Large intestine (tissue), 3 donors: ENCODE measurements at regions not wholly inside any gene's neighbourhood (a gene's known extent, or its start where the extent isn't known, plus 50 kb on each side); places are given as distances from the start of the nearest gene placed in this dataset.
"Not testable (repeated sequence)": the region's sequence is repeated elsewhere in the genome, so short reads cannot be mapped to it uniquely, and the experiment has no call there.

Source experiments
- DNase-seq, 2 donors: peaks; one replicate each; pipeline versions ENCODE4 v3.0.0 to v3.0.0-alpha.2; 2013
- H3K27ac ChIP-seq: one replicate; pipeline ENCODE4 v1.5.1; 2013; ENCODE audit warnings: low read length
- H3K27me3 ChIP-seq: 2 replicates; pipeline ENCODE4 v1.6.1; 2013; ENCODE audit warnings: low read length; ENCODE audit not compliant: control insufficient read depth, insufficient read depth
- H3K36me3 ChIP-seq: 2 replicates; pipeline ENCODE4 v1.6.1; 2013; ENCODE audit warnings: low read length; ENCODE audit not compliant: control insufficient read depth, insufficient read depth
- H3K4me1 ChIP-seq: one replicate; pipeline ENCODE4 v1.6.1; 2013; ENCODE audit warnings: low read length; ENCODE audit not compliant: control insufficient read depth, insufficient read depth
- H3K4me3 ChIP-seq: one replicate; pipeline ENCODE4 v1.5.1; 2013; ENCODE audit warnings: low read length
- H3K9me3 ChIP-seq: one replicate; pipeline ENCODE4 v1.6.1; 2013; ENCODE audit warnings: mild to moderate bottlenecking, low read depth, low read length, moderate library complexity; ENCODE audit not compliant: control insufficient read depth
- WGBS: methylation state at CpG from one replicate; pipeline ENCODE4 v1.1.5; 2013; ENCODE audit warnings: low lambda C conversion rate; ENCODE audit not compliant: insufficient coverage; 5-methylcytosine and 5-hydroxymethylcytosine counted together

- WGBS: 100% methylated on average over 1 of the region's 3 CpGs
These were observed 576.2 kb downstream of the CDH8 start for GRCh38 chr16:61460020-61460419.

GRCh38 chr16:61435346-61435745 is 600.9 kb downstream of the CDH8 start:
- Histone ChIP-seq H3K9me3 (no peaks in the 10 kb centered on the region), H3K36me3 (no peaks in the 10 kb centered on the region), H3K4me1 (no peaks in the 10 kb centered on the region), H3K27ac (no peak overlapping the region), H3K27me3 (no peaks in the 10 kb centered on the region), H3K4me3 (no peak overlapping the region)
- WGBS: 62% methylated on average over 2 of the region's 2 CpGs
- no peak for DNase-seq

More at GRCh38 chr16:61460020-61460419, 576.2 kb downstream of the CDH8 start:
- Histone ChIP-seq H3K36me3 (no peaks in the 10 kb centered on the region), H3K27ac (no peak overlapping the region), H3K27me3 (no peaks in the 10 kb centered on the region), H3K4me3 (no peak overlapping the region), H3K9me3 (peaks cover 5% of the 10 kb centered on the region), H3K4me1 (no peaks in the 10 kb centered on the region)
- no peak for DNase-seq

- H3K9me3 ChIP-seq: no peaks in the 10 kb centered on the region
- no peaks in the 10 kb centered on the region for H3K4me1 ChIP-seq
- H3K36me3 ChIP-seq: no peaks in the 10 kb centered on the region
- WGBS: 80% methylated on average over 1 of the region's 4 CpGs
- DNase-seq: no peak
- H3K27me3 ChIP-seq: no peaks in the 10 kb centered on the region
- H3K4me3 ChIP-seq: no peak overlapping the region
- no peak overlapping the region for H3K27ac ChIP-seq
These were observed 603.8 kb downstream of the CDH8 start for GRCh38 chr16:61432421-61432820.

GRCh38 chr16:61421111-61421510 is 615.1 kb downstream of the CDH8 start:
- Histone ChIP-seq H3K36me3 (no peaks in the 10 kb centered on the region), H3K4me1 (no peaks in the 10 kb centered on the region), H3K9me3 (no peaks in the 10 kb centered on the region), H3K27me3 (no peaks in the 10 kb centered on the region), H3K4me3 (no peak overlapping the region), H3K27ac (no peak overlapping the region)
- WGBS: 78% methylated on average over 3 of the region's 4 CpGs
- DNase-seq: no peak

GRCh38 chr16:61419791-61420190 is 616.4 kb downstream of the CDH8 start:
- Histone ChIP-seq H3K4me3 (no peak overlapping the region), H3K27ac (no peak overlapping the region), H3K36me3 (no peaks in the 10 kb centered on the region), H3K9me3 (no peaks in the 10 kb centered on the region), H3K27me3 (no peaks in the 10 kb centered on the region), H3K4me1 (no peaks in the 10 kb centered on the region)
- DNase-seq: no peak
- WGBS: no CpG with 5 or more reads among the region's 2 CpGs

- not testable (repeated sequence) for H3K27ac ChIP-seq, H3K9me3 ChIP-seq, DNase-seq, H3K27me3 ChIP-seq, H3K36me3 ChIP-seq, H3K4me1 ChIP-seq, H3K4me3 ChIP-seq
These were observed 617.4 kb downstream of the CDH8 start for GRCh38 chr16:61418802-61419201.

- no peaks in the 10 kb centered on the region for H3K9me3 ChIP-seq
- no peak for DNase-seq
- no peaks in the 10 kb centered on the region for H3K27me3 ChIP-seq
- H3K27ac ChIP-seq: no peak overlapping the region
- no CpG with 5 or more reads among the region's 3 CpGs for WGBS
- no peak overlapping the region for H3K4me3 ChIP-seq
- H3K36me3 ChIP-seq: no peaks in the 10 kb centered on the region
- no peaks in the 10 kb centered on the region for H3K4me1 ChIP-seq
These were observed 621.1 kb downstream of the CDH8 start for GRCh38 chr16:61415126-61415525.

- Histone ChIP-seq H3K36me3 (no peaks in the 10 kb centered on the region), H3K4me1 (no peaks in the 10 kb centered on the region)
- WGBS: 40% methylated on average over 1 of the region's 5 CpGs
These were observed 623.2 kb downstream of the CDH8 start for GRCh38 chr16:61413021-61413420.

GRCh38 chr16:61412562-61412961 is 623.7 kb downstream of the CDH8 start:
- Histone ChIP-seq H3K9me3 (no peaks in the 10 kb centered on the region), H3K4me1 (no peaks in the 10 kb centered on the region), H3K27ac (no peak overlapping the region), H3K36me3 (no peaks in the 10 kb centered on the region), H3K4me3 (no peak overlapping the region), H3K27me3 (no peaks in the 10 kb centered on the region)
- no peak for DNase-seq
- no CpG with 5 or more reads among the region's 4 CpGs for WGBS

More at GRCh38 chr16:61413021-61413420, 623.2 kb downstream of the CDH8 start:
- Histone ChIP-seq H3K27me3 (no peaks in the 10 kb centered on the region), H3K9me3 (no peaks in the 10 kb centered on the region), H3K4me3 (no peak overlapping the region), H3K27ac (no peak overlapping the region)
- DNase-seq: no peak

- DNase-seq: no peak
- no peaks in the 10 kb centered on the region for H3K4me1 ChIP-seq
- H3K9me3 ChIP-seq: no peaks in the 10 kb centered on the region
- H3K27ac ChIP-seq: no peak overlapping the region
- no peaks in the 10 kb centered on the region for H3K27me3 ChIP-seq
- H3K36me3 ChIP-seq: no peaks in the 10 kb centered on the region
- no peak overlapping the region for H3K4me3 ChIP-seq
These were observed 626.6 kb downstream of the CDH8 start for GRCh38 chr16:61409604-61410003.

- H3K9me3 ChIP-seq: no peaks in the 10 kb centered on the region
- H3K27ac ChIP-seq: no peak overlapping the region
- no peaks in the 10 kb centered on the region for H3K27me3 ChIP-seq
- WGBS: 100% methylated on average over 3 of the region's 4 CpGs
- no peak for DNase-seq
- H3K4me1 ChIP-seq: no peaks in the 10 kb centered on the region
- no peaks in the 10 kb centered on the region for H3K36me3 ChIP-seq
- no peak overlapping the region for H3K4me3 ChIP-seq
These were observed 632.9 kb downstream of the CDH8 start for GRCh38 chr16:61403386-61403785.
